Left cardiac atrium (tissue), 4 donors: ENCODE measurements at regions not wholly inside any gene's neighbourhood (a gene's known extent, or its start where the extent isn't known, plus 50 kb on each side); places are given as distances from the start of the nearest gene placed in this dataset.
"Not testable (repeated sequence)": the region's sequence is repeated elsewhere in the genome, so short reads cannot be mapped to it uniquely, and the experiment has no call there.

Experiments
- ATAC-seq, 2 donors: fragments of 200-7000 bp; cut with Tn5 transposase; one replicate each; pipeline ENCODE4 v1.9.1; 2020; ENCODE audit warnings: mild to moderate bottlenecking in 2 of 2, moderate library complexity in 2 of 2
- DNase-seq: peaks from one replicate; pipeline ENCODE4 v3.0.0-alpha.2; 2020
- intact Hi-C, 2 donors: fragments of 100-400 bp; cut with DNase I; formaldehyde crosslinking; loops; one replicate each; pipeline versions ENCODE4 v1.14.1 to v1.15.1; 2022 to 2023
- donor health status: DM: no; HTN: yes; CAD: no.
- donor health status: DM: no; HTN: yes; CAD: no; lungs with severe emphysema.
- donor health status: DM: yes; HTN: yes; CAD: no.
- donor health status: Dilated cardiomyopathy.

GRCh38 chr11:134730561-134731212, 318.6 kb upstream of the B3GAT1 start:
- intact Hi-C loops: no loop called here
- no peak for ATAC-seq

GRCh38 chr11:134730101-134730500, 318.1 kb upstream of the B3GAT1 start:
- intact Hi-C loops: no loop called here
- ATAC-seq (no peak), DNase-seq (no peak)

More at GRCh38 chr11:134730561-134731212, 318.6 kb upstream of the B3GAT1 start:
- DNase-seq: no peak

GRCh38 chr11:134728186-134728585, 316.1 kb upstream of the B3GAT1 start:
- ATAC-seq: no peak
- no peak for DNase-seq
- intact Hi-C loops: no loop called here

GRCh38 chr11:134727636-134728035, 315.6 kb upstream of the B3GAT1 start:
- intact Hi-C loops: no loop called here
- ATAC-seq: no peak
- no peak for DNase-seq

- DNase-seq (no peak), ATAC-seq (no peak)
- intact Hi-C loops: no loop called here
Observed at GRCh38 chr11:134727204-134727603, 315.2 kb upstream of the B3GAT1 start.

- DNase-seq (no peak), ATAC-seq (no peak)
- intact Hi-C loops: no loop called here
Observed at GRCh38 chr11:134725716-134726639, 313.9 kb upstream of the B3GAT1 start.

GRCh38 chr11:134725211-134725610, 313.2 kb upstream of the B3GAT1 start:
- intact Hi-C loops: no loop called here
- ATAC-seq: no peak
- no peak for DNase-seq

GRCh38 chr11:134724779-134725140, 312.7 kb upstream of the B3GAT1 start:
- intact Hi-C loops: no loop called here
- no peak for ATAC-seq
- no peak for DNase-seq

- DNase-seq: no peak
- ATAC-seq: no peak
- intact Hi-C loops: no loop called here
Observed at GRCh38 chr11:134724106-134724778, 312.2 kb upstream of the B3GAT1 start.

- DNase-seq, intact Hi-C loops, ATAC-seq: not testable (repeated sequence)
Observed at GRCh38 chr11:134720691-134721070, 308.6 kb upstream of the B3GAT1 start.

- ATAC-seq, intact Hi-C loops, DNase-seq: not testable (repeated sequence)
Observed at GRCh38 chr11:134719940-134720690, 308.1 kb upstream of the B3GAT1 start.

- intact Hi-C loops: no loop called here
- DNase-seq (no peak), ATAC-seq (no peak)
Observed at GRCh38 chr11:134719397-134719796, 307.4 kb upstream of the B3GAT1 start.

- ATAC-seq (no peak), DNase-seq (no peak)
- intact Hi-C loops: no loop called here
Observed at GRCh38 chr11:134716582-134716981, 304.5 kb upstream of the B3GAT1 start.

GRCh38 chr11:134714021-134714656, 302.1 kb upstream of the B3GAT1 start:
- no peak for DNase-seq
- ATAC-seq: no peak
- intact Hi-C loops: no loop called here

- intact Hi-C loops: no loop called here
- DNase-seq (no peak), ATAC-seq (no peak)
Observed at GRCh38 chr11:134712228-134713145, 300.4 kb upstream of the B3GAT1 start.

GRCh38 chr11:134711588-134711987, 299.5 kb upstream of the B3GAT1 start:
- DNase-seq (no peak), ATAC-seq (no peak)
- intact Hi-C loops: no loop called here

- DNase-seq (no peak), ATAC-seq (no peak)
- intact Hi-C loops: no loop called here
Observed at GRCh38 chr11:134710861-134711407, 298.9 kb upstream of the B3GAT1 start.

GRCh38 chr11:134705858-134706257, 293.8 kb upstream of the B3GAT1 start:
- ATAC-seq: no peak

More at GRCh38 chr11:134705858-134706257, 293.8 kb upstream of the B3GAT1 start:
- intact Hi-C loops: no loop called here
- DNase-seq: no peak
